Right lobe of liver (tissue), 6 donors: ENCODE measurements at regions not wholly inside any gene's neighbourhood (a gene's known extent, or its start where the extent isn't known, plus 50 kb on each side); places are given as distances from the start of the nearest gene placed in this dataset.

Experiments used
- ATAC-seq, 4 donors: fragments of 200-7000 bp; cut with Tn5 transposase; one replicate each; pipeline ENCODE4 v1.9.1; 2020; ENCODE audit warnings: mild to moderate bottlenecking in 4 of 4, moderate library complexity in 4 of 4
- DNase-seq, 3 donors: peaks; one replicate each; pipeline ENCODE4 v3.0.0-alpha.2; 2020
- H3K27ac ChIP-seq, 3 donors: fragments of 200-600 bp; one replicate each; pipeline ENCODE4 v1.8.0; 2022
- H3K27me3 ChIP-seq, 2 donors: fragments of 200-600 bp; one replicate each; pipeline ENCODE4 v1.8.0; 2022
- H3K36me3 ChIP-seq, 4 donors: fragments of 200-600 bp; sonication (generic) in 1 of 4; one replicate each; pipeline versions ENCODE4 v1.5.1 to v1.8.0; 2017 to 2022; ENCODE audit warnings: control low read depth in 1 of 4
- H3K4me1 ChIP-seq, 4 donors: fragments of 200-600 bp; sonication (generic) in 1 of 4; one replicate each; pipeline versions ENCODE4 v1.5.1 to v1.8.0; 2017 to 2022; ENCODE audit warnings: control low read depth in 1 of 4
- H3K4me3 ChIP-seq, 3 donors: fragments of 200-600 bp; one replicate each; pipeline ENCODE4 v1.8.0; 2022
- H3K9me3 ChIP-seq, 4 donors: fragments of 200-600 bp; sonication (generic) in 1 of 4; one replicate each; pipeline versions ENCODE4 v1.5.1 to v1.8.0; 2017 to 2022; ENCODE audit warnings: control low read depth in 1 of 4
- POLR2A ChIP-seq: fragments of 450-650 bp; IDR thresholded peaks from one replicate; pipeline ENCODE4 v1.6.1; 2017; ENCODE audit warnings: antibody characterized with exemption, mild to moderate bottlenecking
- WGBS: methylation state at CpG from one replicate; pipeline ENCODE4 v1.1.6; 2018; ENCODE audit warnings: low coverage, low lambda C conversion rate; ENCODE audit not compliant: insufficient coverage; ENCODE audit errors: missing lambda C conversion rate; 5-methylcytosine and 5-hydroxymethylcytosine counted together
- intact Hi-C, 2 donors: fragments of 100-400 bp; cut with DNase I; formaldehyde crosslinking; loops; one replicate each; pipeline versions ENCODE4 v1.11.2 to v1.14.1; 2022
- TF ChIP-seq, protein P1 (sequence below), 4 donors: fragments of 200-600 bp in 3 of 4; fragments of 450-650 bp in 1 of 4; IDR thresholded peaks; one replicate each; pipeline versions ENCODE4 v1.5.1 to v1.8.0; 2016 to 2022; ENCODE audit warnings: antibody characterized with exemption in 4 of 4, mild to moderate bottlenecking in 2 of 4
- donor health status: DM: no; HTN: yes; CAD: no.
- donor health status: DM: no; HTN: no; CAD: no.
- donor health status: DM: no; HTN: no; CAD: no.
- donor health status: DM: no; HTN: yes; CAD: no.
- donor health status: DM: no; HTN: yes; CAD: no.

- 62% methylated on average over 2 of the region's 2 CpGs for WGBS
- no peaks in the 10 kb centered on the region for H3K27me3 ChIP-seq
- no peak overlapping the region for H3K4me3 ChIP-seq
- no peak overlapping the region for H3K27ac ChIP-seq
- intact Hi-C loops, result no loop called here
- DNase-seq (no peak), ATAC-seq (no peak)
- no peaks in the 10 kb centered on the region for H3K9me3 ChIP-seq
- H3K4me1 ChIP-seq, result no peaks in the 10 kb centered on the region
- no peaks in the 10 kb centered on the region for H3K36me3 ChIP-seq
- TF ChIP-seq, protein P1, sequence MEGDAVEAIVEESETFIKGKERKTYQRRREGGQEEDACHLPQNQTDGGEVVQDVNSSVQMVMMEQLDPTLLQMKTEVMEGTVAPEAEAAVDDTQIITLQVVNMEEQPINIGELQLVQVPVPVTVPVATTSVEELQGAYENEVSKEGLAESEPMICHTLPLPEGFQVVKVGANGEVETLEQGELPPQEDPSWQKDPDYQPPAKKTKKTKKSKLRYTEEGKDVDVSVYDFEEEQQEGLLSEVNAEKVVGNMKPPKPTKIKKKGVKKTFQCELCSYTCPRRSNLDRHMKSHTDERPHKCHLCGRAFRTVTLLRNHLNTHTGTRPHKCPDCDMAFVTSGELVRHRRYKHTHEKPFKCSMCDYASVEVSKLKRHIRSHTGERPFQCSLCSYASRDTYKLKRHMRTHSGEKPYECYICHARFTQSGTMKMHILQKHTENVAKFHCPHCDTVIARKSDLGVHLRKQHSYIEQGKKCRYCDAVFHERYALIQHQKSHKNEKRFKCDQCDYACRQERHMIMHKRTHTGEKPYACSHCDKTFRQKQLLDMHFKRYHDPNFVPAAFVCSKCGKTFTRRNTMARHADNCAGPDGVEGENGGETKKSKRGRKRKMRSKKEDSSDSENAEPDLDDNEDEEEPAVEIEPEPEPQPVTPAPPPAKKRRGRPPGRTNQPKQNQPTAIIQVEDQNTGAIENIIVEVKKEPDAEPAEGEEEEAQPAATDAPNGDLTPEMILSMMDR (IDR thresholded peaks at IDR 0.05), result no peak
- no peak for TF ChIP-seq POLR2A
Measured at GRCh38 chr21:27300770-27301169, 333.9 kb upstream of the ADAMTS5 start.

- 43% methylated on average over 1 of the region's 1 CpG for WGBS
Measured at GRCh38 chr21:27298465-27298864, 331.6 kb upstream of the ADAMTS5 start.

GRCh38 chr21:27293239-27293638 lies 326.4 kb upstream of the ADAMTS5 start:
- no peak overlapping the region for H3K27ac ChIP-seq
- H3K27me3 ChIP-seq, result no peaks in the 10 kb centered on the region
- no peak overlapping the region for H3K4me3 ChIP-seq
- intact Hi-C loops, result no loop called here
- no peak for DNase-seq
- H3K9me3 ChIP-seq, result no peaks in the 10 kb centered on the region
- 30% methylated on average over 1 of the region's 1 CpG for WGBS
- no peaks in the 10 kb centered on the region for H3K36me3 ChIP-seq
- no peak for TF ChIP-seq POLR2A
- TF ChIP-seq, protein P1 (IDR thresholded peaks at IDR 0.05), result no peak
- H3K4me1 ChIP-seq, result no peaks in the 10 kb centered on the region
- no peak for ATAC-seq

More at GRCh38 chr21:27298465-27298864, 331.6 kb upstream of the ADAMTS5 start:
- H3K27ac ChIP-seq, result no peak overlapping the region
- no peaks in the 10 kb centered on the region for H3K27me3 ChIP-seq
- no peaks in the 10 kb centered on the region for H3K36me3 ChIP-seq
- no peaks in the 10 kb centered on the region for H3K9me3 ChIP-seq
- TF ChIP-seq, protein P1 (IDR thresholded peaks at IDR 0.05), result no peak
- TF ChIP-seq POLR2A, result no peak
- intact Hi-C loops, result no loop called here
- H3K4me1 ChIP-seq, result no peaks in the 10 kb centered on the region
- no peak overlapping the region for H3K4me3 ChIP-seq
- DNase-seq, result no peak
- ATAC-seq, result no peak

GRCh38 chr21:27292783-27293182 lies 325.9 kb upstream of the ADAMTS5 start:
- TF ChIP-seq, protein P1 (IDR thresholded peaks at IDR 0.05), result no peak
- no peak for TF ChIP-seq POLR2A
- no peaks in the 10 kb centered on the region for H3K36me3 ChIP-seq
- no peak overlapping the region for H3K27ac ChIP-seq
- H3K4me3 ChIP-seq, result no peak overlapping the region
- no peaks in the 10 kb centered on the region for H3K9me3 ChIP-seq
- DNase-seq, result no peak
- 35% methylated on average over 2 of the region's 2 CpGs for WGBS
- H3K27me3 ChIP-seq, result no peaks in the 10 kb centered on the region
- intact Hi-C loops, result no loop called here
- ATAC-seq, result no peak
- no peaks in the 10 kb centered on the region for H3K4me1 ChIP-seq

DNA sequence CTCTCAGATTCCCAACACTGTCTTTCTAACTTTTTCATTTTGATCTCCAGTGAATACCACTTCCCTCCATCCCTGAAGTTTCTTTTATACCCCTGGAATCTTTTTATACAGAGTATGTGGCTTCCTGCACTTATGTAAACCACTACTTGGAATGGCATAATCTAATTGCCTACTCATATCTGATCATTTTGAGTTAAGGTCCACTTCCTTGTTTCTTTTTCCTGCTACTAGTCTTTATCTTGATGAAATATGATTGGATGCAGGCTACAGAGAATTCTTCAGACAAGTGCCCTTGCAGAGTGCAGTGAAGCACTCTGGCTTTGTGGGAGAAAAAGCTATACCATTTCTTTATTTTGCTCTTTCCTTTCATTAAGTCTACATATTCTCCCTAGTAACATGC lies 325.3 kb upstream of the ADAMTS5 start:
- Histone ChIP-seq H3K9me3 (no peaks in the 10 kb centered on the region), H3K4me1 (no peaks in the 10 kb centered on the region), H3K27me3 (no peaks in the 10 kb centered on the region), H3K27ac (no peak overlapping the region), H3K36me3 (no peaks in the 10 kb centered on the region), H3K4me3 (no peak overlapping the region)
- no peak for ATAC-seq
- intact Hi-C loops, result no loop called here
- TF ChIP-seq, protein P1 (IDR thresholded peaks at IDR 0.05), result no peak
- no peak for DNase-seq
